SK-N-SH treated with all-trans-retinoic acid at 6 μM for 48 hours (cell line): ENCODE measurements at regions not wholly inside any gene's neighbourhood (a gene's known extent, or its start where the extent isn't known, plus 50 kb on each side); places are given as distances from the start of the nearest gene placed in this dataset.

Source experiments
- ATAC-seq: fragments of 200-7000 bp; cut with Tn5 transposase; 3 replicates; pipeline ENCODE4 v1.9.1; 2020; ENCODE audit warnings: mild to moderate bottlenecking, moderate library complexity
- ESRRG ChIP-seq: fragments of 250-450 bp; sonication (Bioruptor Pico); IDR thresholded peaks from 2 replicates; pipeline ENCODE4 v1.6.1; 2021; ENCODE audit warnings: mild to moderate bottlenecking
- GLIS3 ChIP-seq: fragments of 250-450 bp; sonication (Bioruptor Pico); IDR thresholded peaks from 2 replicates; pipeline ENCODE4 v1.5.0; 2020; ENCODE audit warnings: mild to moderate bottlenecking, moderate library complexity
- ISL1 ChIP-seq: fragments of 250-450 bp; sonication (Bioruptor Pico); IDR thresholded peaks from 2 replicates; pipeline ENCODE4 v2.1.2; 2022; ENCODE audit warnings: mild to moderate bottlenecking, moderate library complexity
- OSR1 ChIP-seq: fragments of 250-450 bp; sonication (Bioruptor Pico); IDR thresholded peaks from 2 replicates; pipeline ENCODE4 v1.8.0; 2022; ENCODE audit warnings: moderate library complexity, mild to moderate bottlenecking, inconsistent platforms
- PPARA ChIP-seq: fragments of 250-450 bp; sonication (Bioruptor Pico); IDR thresholded peaks from 2 replicates; pipeline ENCODE4 v1.5.0; 2020; ENCODE audit warnings: mild to moderate bottlenecking, borderline replicate concordance
- RARB ChIP-seq: fragments of 250-450 bp; sonication (Bioruptor Pico); IDR thresholded peaks from 2 replicates; pipeline ENCODE4 v1.8.0; 2021; ENCODE audit warnings: mild to moderate bottlenecking, moderate library complexity
- TCF4 ChIP-seq: fragments of 250-450 bp; sonication (Bioruptor Pico); IDR thresholded peaks from 2 replicates; pipeline ENCODE4 v1.8.0; 2021; ENCODE audit warnings: mild to moderate bottlenecking, moderate library complexity, borderline replicate concordance
- TSHZ2 ChIP-seq: fragments of 250-450 bp; sonication (Bioruptor Pico); IDR thresholded peaks from 2 replicates; pipeline ENCODE4 v1.5.0; 2020; ENCODE audit warnings: mild to moderate bottlenecking, moderate library complexity
- ZC3H10 ChIP-seq: fragments of 250-450 bp; sonication (Bioruptor Pico); IDR thresholded peaks from 2 replicates; pipeline ENCODE4 v1.5.1; 2021; ENCODE audit warnings: mild to moderate bottlenecking, moderate library complexity
- ZFP30 ChIP-seq: fragments of 450-650 bp; formaldehyde crosslinking; IDR thresholded peaks from 2 replicates; pipeline ENCODE4 v1.5.0; 2022; ENCODE audit warnings: mild to moderate bottlenecking, moderate library complexity
- ZNF565 ChIP-seq: fragments of 450-650 bp; formaldehyde crosslinking; conservative IDR thresholded peaks from 2 replicates; pipeline ENCODE4 v1.5.0; 2020; ENCODE audit warnings: low read depth, mild to moderate bottlenecking, moderate library complexity
- ZNF8 ChIP-seq: fragments of 450-650 bp; formaldehyde crosslinking; IDR thresholded peaks from 2 replicates; pipeline ENCODE4 v1.5.0; 2020; ENCODE audit warnings: mild to moderate bottlenecking, moderate library complexity
- TF ChIP-seq, protein P1 (sequence below): fragments of 250-450 bp; sonication (Bioruptor Pico); IDR thresholded peaks from 2 replicates; pipeline ENCODE4 v1.8.0; 2021; ENCODE audit warnings: low read depth, mild to moderate bottlenecking, moderate library complexity, borderline replicate concordance
- TF ChIP-seq, protein P2 (sequence below): fragments of 250-450 bp; sonication (Bioruptor Pico); IDR thresholded peaks from 2 replicates; pipeline ENCODE4 v1.5.1; 2020; ENCODE audit warnings: low read depth, mild to moderate bottlenecking, moderate library complexity
- TF ChIP-seq, protein P3 (sequence below): fragments of 250-450 bp; sonication (Bioruptor Pico); IDR thresholded peaks from 2 replicates; pipeline ENCODE4 v1.8.0; 2020; ENCODE audit warnings: mild to moderate bottlenecking, moderate library complexity, borderline replicate concordance

DNA sequence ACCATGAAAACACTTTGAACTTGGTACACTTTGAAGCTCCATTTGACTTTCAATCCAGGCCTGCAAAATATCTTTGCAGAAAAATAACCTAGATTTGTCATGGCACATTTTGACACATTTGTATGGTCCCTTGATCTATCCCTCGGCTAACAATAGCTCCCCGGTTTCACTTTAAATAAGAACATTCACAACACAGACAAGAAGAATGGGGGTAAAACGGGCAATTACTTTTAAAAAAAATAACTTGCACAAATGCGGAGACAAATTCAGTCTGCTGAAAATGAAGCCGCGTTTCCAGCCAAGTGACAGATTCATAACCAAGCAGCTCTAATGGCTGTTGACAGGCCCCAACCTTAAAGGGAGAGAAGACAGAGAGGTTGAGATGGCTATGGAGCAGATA, 218.2 kb downstream of the NPHP4 start:
- ATAC-seq: no peak

DNA sequence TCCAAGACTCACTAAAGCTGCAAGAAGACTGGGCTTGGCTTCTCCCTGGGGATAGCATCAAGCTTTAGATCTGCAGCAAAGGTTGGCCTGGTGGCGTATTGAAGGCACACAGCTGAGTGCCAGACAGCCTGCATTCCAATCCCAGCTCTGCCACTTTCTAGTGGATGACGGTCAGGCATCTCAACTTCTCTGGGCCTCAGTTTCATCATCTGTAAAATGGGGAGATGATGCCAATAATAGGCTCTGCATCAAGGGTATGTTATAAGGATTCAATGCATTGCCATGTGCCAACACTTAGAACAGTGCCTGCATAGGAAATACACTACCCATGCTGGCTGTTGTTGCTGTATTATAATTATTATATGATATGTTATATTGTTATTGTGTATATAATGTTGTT, 220.4 kb downstream of the NPHP4 start:
- no peak for ATAC-seq
- TF ChIP-seq, protein P1, sequence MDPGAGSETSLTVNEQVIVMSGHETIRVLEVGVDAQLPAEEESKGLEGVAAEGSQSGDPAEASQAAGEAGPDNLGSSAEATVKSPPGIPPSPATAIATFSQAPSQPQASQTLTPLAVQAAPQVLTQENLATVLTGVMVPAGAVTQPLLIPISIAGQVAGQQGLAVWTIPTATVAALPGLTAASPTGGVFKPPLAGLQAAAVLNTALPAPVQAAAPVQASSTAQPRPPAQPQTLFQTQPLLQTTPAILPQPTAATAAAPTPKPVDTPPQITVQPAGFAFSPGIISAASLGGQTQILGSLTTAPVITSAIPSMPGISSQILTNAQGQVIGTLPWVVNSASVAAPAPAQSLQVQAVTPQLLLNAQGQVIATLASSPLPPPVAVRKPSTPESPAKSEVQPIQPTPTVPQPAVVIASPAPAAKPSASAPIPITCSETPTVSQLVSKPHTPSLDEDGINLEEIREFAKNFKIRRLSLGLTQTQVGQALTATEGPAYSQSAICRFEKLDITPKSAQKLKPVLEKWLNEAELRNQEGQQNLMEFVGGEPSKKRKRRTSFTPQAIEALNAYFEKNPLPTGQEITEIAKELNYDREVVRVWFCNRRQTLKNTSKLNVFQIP (CRISPR knock-in tag): no peak
- TF ChIP-seq, protein P2, sequence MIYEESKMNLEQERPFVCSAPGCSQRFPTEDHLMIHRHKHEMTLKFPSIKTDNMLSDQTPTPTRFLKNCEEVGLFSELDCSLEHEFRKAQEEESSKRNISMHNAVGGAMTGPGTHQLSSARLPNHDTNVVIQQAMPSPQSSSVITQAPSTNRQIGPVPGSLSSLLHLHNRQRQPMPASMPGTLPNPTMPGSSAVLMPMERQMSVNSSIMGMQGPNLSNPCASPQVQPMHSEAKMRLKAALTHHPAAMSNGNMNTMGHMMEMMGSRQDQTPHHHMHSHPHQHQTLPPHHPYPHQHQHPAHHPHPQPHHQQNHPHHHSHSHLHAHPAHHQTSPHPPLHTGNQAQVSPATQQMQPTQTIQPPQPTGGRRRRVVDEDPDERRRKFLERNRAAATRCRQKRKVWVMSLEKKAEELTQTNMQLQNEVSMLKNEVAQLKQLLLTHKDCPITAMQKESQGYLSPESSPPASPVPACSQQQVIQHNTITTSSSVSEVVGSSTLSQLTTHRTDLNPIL: no peak

More for the DNA sequence above, 218.2 kb downstream of the NPHP4 start:
- TF ChIP-seq, protein P2: no peak
- TF ChIP-seq OSR1 (CRISPR knock-in tag) (no peak), RARB (CRISPR knock-in tag) (no peak), TSHZ2 (CRISPR knock-in tag) (no peak), ZFP30 (CRISPR knock-in tag) (no peak), GLIS3 (no peak)
- TF ChIP-seq, protein P3, sequence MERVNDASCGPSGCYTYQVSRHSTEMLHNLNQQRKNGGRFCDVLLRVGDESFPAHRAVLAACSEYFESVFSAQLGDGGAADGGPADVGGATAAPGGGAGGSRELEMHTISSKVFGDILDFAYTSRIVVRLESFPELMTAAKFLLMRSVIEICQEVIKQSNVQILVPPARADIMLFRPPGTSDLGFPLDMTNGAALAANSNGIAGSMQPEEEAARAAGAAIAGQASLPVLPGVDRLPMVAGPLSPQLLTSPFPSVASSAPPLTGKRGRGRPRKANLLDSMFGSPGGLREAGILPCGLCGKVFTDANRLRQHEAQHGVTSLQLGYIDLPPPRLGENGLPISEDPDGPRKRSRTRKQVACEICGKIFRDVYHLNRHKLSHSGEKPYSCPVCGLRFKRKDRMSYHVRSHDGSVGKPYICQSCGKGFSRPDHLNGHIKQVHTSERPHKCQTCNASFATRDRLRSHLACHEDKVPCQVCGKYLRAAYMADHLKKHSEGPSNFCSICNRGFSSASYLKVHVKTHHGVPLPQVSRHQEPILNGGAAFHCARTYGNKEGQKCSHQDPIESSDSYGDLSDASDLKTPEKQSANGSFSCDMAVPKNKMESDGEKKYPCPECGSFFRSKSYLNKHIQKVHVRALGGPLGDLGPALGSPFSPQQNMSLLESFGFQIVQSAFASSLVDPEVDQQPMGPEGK: no peak

DNA sequence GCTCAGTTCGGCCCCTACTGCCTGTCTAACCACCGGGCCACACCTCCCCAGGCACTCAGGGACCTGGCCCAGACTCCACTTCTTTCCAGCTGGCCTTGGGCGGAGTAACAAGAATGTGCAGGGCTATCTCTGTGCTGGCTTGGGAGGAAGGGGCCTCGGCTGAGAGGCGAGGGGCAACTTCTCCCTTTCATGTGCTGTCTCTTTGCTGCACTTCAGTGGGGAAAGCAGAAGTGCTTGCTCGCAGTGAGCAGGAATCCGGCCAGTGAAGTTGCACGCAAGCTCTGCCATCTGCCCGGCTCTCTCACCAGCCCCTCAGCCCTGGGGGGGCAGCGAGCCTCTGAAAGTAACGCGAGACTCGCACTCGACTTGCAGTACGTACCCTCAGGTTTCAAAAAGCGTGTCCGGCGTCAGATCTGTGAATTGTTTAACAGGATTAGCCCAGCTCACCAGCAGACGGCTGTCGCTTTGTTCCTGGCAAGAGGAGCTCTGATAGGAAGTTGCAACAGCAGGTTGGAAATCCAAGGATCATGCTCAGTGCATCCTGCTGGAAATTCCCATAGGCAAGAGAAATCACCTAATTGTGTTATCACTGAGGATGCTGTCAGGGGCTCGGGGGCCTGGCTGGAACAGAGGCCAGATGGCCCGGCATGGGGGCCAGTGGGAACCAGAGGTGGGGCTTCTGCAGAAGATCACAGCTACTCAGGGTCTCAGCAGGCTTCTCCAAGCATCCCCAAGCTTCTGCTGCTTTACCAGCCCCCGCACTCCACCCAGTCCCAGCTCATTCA, 221.1 kb downstream of the NPHP4 start:
- ATAC-seq: peak; percentile 53; the same call in 1 of the 3 replicates
- TF ChIP-seq, protein P1 (CRISPR knock-in tag): no peak
- TF ChIP-seq TCF4 (peak; percentile 65; the same call in 1 of the 2 replicates), ESRRG (CRISPR knock-in tag) (no peak), PPARA (CRISPR knock-in tag) (0 out of 2 replicates have a peak, but pooled peaks have one; percentile 25), ZNF8 (CRISPR knock-in tag) (no peak), ZFP30 (CRISPR knock-in tag) (no peak), ZNF565 (CRISPR knock-in tag) (no peak), ISL1 (CRISPR knock-in tag) (no peak), ZC3H10 (CRISPR knock-in tag) (no peak), TSHZ2 (CRISPR knock-in tag) (peak; percentile 54; the same call in 1 of the 2 replicates)
